ENCODE measurements at regions not wholly inside any gene's neighbourhood (a gene's known extent, or its start where the extent isn't known, plus 50 kb on each side); places are given as distances from the start of the nearest gene placed in this dataset.

DNA sequence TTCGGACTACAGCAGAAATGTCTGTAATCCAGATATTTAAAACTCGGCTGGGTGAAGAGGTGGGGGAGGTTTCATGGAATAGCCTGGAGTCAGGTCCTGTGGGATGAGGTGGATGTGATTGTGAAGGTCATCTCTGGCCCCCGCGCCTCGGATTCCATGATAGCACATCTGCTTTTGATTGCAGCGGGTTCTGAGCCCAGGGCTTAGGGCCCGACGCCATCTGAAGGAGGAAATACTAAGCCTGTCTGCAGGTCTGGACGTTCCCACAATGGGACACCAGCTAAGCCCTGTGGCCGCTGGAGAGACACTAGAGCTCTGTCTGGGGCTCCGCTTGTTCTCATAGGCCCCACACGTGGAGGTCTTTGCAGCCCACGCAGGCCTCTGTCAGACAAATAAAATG, 328.7 kb downstream of the CXCL12 start:
- Histone ChIP-seq H3K36me3 (ENCODE audit: control insufficient read depth in 2 of 2, extremely low read depth in 1 of 2, insufficient read depth in 1 of 2, low read length in 1 of 2) (no peaks in the 10 kb centered on the region), H3K4me3 (ENCODE audit: control insufficient read depth in 1 of 2, extremely low read depth in 1 of 2, low read length in 1 of 2) (no peak overlapping the region), H3K27ac (ENCODE audit: low read length) (no peak overlapping the region), H3K9me3 (no peaks in the 10 kb centered on the region), H3K27me3 (replicated peaks in 1 of 2; ENCODE audit: control insufficient read depth in 2 of 2, extremely low read depth in 1 of 2, insufficient read depth in 2 of 2, low read length in 1 of 2) (peaks cover 0 to 31% of the 10 kb centered on the region in 2 experiments), H3K4me1 (ENCODE audit: control insufficient read depth in 1 of 2, extremely low read depth in 1 of 2, insufficient read depth in 2 of 2, low read length in 2 of 2) (no peaks in the 10 kb centered on the region)
- CTCF ChIA-PET: no interaction called here
- peaks cover 15 to 17% of the 10 kb centered on the region in 2 donors for H3K27me3 Mint-ChIP-seq
- H3K9me3 Mint-ChIP-seq: no peaks in the 10 kb centered on the region
- 81% methylated on average over 12 of the region's 13 CpGs for WGBS (ENCODE audit: insufficient coverage)
- H3K27ac Mint-ChIP-seq: no peak overlapping the region
- H3K4me1 Mint-ChIP-seq: no peaks in the 10 kb centered on the region
- POLR2A ChIA-PET: no interaction called here
- no peak for ATAC-seq (replicated peaks in 1 of 4)
- no peak for DNase-seq
- H3K36me3 Mint-ChIP-seq: no peaks in the 10 kb centered on the region
- no peak overlapping the region for H3K4me3 Mint-ChIP-seq

DNA sequence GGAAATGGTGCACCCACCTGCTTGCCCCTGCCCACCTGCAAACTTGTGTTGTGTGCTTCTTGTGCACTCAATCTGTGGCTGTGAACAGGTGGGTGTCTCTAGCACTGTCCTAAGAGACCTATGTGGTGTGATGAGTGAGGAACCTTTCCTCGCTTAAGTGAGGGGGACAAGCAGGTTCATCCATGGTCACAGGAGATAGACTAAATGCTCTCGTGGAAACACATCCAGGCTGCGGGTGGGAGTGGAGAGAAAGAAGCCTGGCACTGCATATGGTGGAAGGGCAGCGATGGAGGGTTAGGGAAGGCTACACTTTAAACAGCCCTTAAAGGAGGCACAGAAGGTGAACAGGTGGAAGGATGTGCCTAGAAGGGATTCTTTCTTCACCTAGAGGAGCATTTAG, 330.9 kb downstream of the CXCL12 start:
- Mint-ChIP-seq H3K36me3 (no peaks in the 10 kb centered on the region), H3K27ac (no peak overlapping the region), H3K27me3 (peaks cover 16 to 24% of the 10 kb centered on the region in 2 donors), H3K9me3 (no peaks in the 10 kb centered on the region), H3K4me1 (no peaks in the 10 kb centered on the region), H3K4me3 (no peak overlapping the region)
- POLR2A ChIA-PET: no interaction called here
- Histone ChIP-seq H3K36me3 (ENCODE audit: control insufficient read depth in 2 of 2, extremely low read depth in 1 of 2, insufficient read depth in 1 of 2, low read length in 1 of 2) (no peaks in the 10 kb centered on the region), H3K9me3 (no peaks in the 10 kb centered on the region), H3K4me3 (ENCODE audit: control insufficient read depth in 1 of 2, extremely low read depth in 1 of 2, low read length in 1 of 2) (no peak overlapping the region), H3K27ac (ENCODE audit: low read length) (no peak overlapping the region), H3K27me3 (replicated peaks in 1 of 2; ENCODE audit: control insufficient read depth in 2 of 2, extremely low read depth in 1 of 2, insufficient read depth in 2 of 2, low read length in 1 of 2) (peaks cover 0 to 29% of the 10 kb centered on the region in 2 experiments), H3K4me1 (ENCODE audit: control insufficient read depth in 1 of 2, extremely low read depth in 1 of 2, insufficient read depth in 2 of 2, low read length in 2 of 2) (no peaks in the 10 kb centered on the region)
- no peak for ATAC-seq (replicated peaks in 1 of 4)
- DNase-seq: no peak
- 94% methylated on average over 3 of the region's 4 CpGs for WGBS (ENCODE audit: insufficient coverage)
- CTCF ChIA-PET: no interaction called here

DNA sequence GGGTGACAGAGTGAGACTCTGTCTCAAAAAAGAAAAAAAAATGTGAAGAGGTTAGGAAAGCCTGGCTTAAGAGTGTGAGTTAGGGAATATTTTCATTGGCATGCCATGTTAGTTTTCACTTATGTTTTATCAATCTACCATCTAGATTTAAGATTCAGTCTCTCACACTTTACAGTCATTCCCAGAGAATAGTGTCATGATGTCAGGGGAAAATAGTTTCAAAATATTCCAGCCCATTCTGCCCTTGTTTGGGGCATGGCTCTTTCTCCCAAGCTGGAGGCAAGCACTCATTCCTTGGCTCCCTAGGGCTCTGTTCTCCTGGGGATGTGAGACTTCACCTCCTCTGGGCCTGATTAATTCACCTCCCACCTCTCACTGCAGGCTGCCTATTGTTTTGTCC, 331.5 kb downstream of the CXCL12 start:
- peaks cover 14 to 20% of the 10 kb centered on the region in 2 donors for H3K27me3 Mint-ChIP-seq
- no peak overlapping the region for H3K4me3 Mint-ChIP-seq
- H3K4me1 Mint-ChIP-seq: no peaks in the 10 kb centered on the region
- H3K9me3 ChIP-seq: no peaks in the 10 kb centered on the region
- H3K27me3 ChIP-seq (replicated peaks in 1 of 2; ENCODE audit: control insufficient read depth in 2 of 2, extremely low read depth in 1 of 2, insufficient read depth in 2 of 2, low read length in 1 of 2): peaks cover 0 to 26% of the 10 kb centered on the region in 2 experiments
- no peak overlapping the region for H3K4me3 ChIP-seq (ENCODE audit: control insufficient read depth in 1 of 2, extremely low read depth in 1 of 2, low read length in 1 of 2)
- no peaks in the 10 kb centered on the region for H3K36me3 Mint-ChIP-seq
- no peaks in the 10 kb centered on the region for H3K4me1 ChIP-seq (ENCODE audit: control insufficient read depth in 1 of 2, extremely low read depth in 1 of 2, insufficient read depth in 2 of 2, low read length in 2 of 2)
- no peak for DNase-seq
- H3K36me3 ChIP-seq (ENCODE audit: control insufficient read depth in 2 of 2, extremely low read depth in 1 of 2, insufficient read depth in 1 of 2, low read length in 1 of 2): no peaks in the 10 kb centered on the region
- H3K27ac ChIP-seq (ENCODE audit: low read length): no peak overlapping the region
- H3K9me3 Mint-ChIP-seq: no peaks in the 10 kb centered on the region
- POLR2A ChIA-PET: no interaction called here
- CTCF ChIA-PET: no interaction called here
- no peak for ATAC-seq (replicated peaks in 1 of 4)
- no peak overlapping the region for H3K27ac Mint-ChIP-seq

DNA sequence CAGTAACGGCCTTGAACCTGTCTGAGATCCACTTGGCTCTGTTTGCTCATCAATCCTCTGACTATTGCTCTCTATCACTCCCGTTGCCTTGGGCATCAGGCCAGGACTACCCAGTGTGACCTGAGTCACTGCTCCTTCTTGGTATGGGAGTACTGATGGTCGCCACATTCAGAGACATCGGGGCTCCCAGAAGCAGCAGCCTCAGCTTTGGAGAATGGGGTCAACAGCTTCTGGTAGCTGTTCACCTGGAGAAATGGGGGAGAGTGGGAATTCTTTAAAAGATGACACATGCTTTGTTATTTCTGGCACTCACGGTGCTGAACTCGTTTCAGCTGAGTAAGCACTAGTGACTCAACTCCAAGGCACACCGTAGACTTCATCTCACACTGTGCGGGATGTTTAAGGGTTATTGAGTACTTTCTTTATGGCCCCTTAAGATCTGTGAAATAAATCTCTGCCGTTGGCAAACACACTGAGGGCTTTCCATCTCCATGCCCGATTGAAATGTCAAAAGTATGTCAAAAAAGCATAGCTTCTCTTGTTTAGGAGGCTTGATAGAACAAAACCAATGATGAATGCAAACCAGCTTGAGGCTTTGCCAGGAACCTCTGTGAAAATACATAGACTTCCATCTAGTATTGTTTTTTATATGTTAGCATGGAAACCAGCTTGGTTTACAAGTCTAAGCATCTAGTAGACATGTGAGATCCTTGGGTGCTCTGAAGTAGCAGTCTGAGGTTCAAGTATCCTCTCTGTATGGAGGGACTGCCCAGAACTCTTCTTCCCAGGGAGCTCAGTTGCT, 333.1 kb downstream of the CXCL12 start:
- no peaks in the 10 kb centered on the region for H3K9me3 Mint-ChIP-seq
- WGBS (ENCODE audit: insufficient coverage): 66% methylated on average over 6 of the region's 10 CpGs
- H3K4me3 ChIP-seq (ENCODE audit: control insufficient read depth in 1 of 2, extremely low read depth in 1 of 2, low read length in 1 of 2): no peak overlapping the region
- H3K4me1 ChIP-seq (ENCODE audit: control insufficient read depth in 1 of 2, extremely low read depth in 1 of 2, insufficient read depth in 2 of 2, low read length in 2 of 2): no peaks in the 10 kb centered on the region
- no peaks in the 10 kb centered on the region for H3K36me3 Mint-ChIP-seq
- peaks cover 18 to 26% of the 10 kb centered on the region in 2 donors for H3K27me3 Mint-ChIP-seq
- no peak overlapping the region for H3K27ac Mint-ChIP-seq
- H3K4me3 Mint-ChIP-seq: no peak overlapping the region
- no peak for ATAC-seq (replicated peaks in 1 of 4)
- peaks cover 0 to 2% (median 2%) of the 10 kb centered on the region in 3 donors for H3K4me1 Mint-ChIP-seq
- ChIA-PET CTCF (no interaction called here), POLR2A (no interaction called here)
- no peaks in the 10 kb centered on the region for H3K36me3 ChIP-seq (ENCODE audit: control insufficient read depth in 2 of 2, extremely low read depth in 1 of 2, insufficient read depth in 1 of 2, low read length in 1 of 2)
- no peak for DNase-seq
- H3K9me3 ChIP-seq: no peaks in the 10 kb centered on the region
- H3K27ac ChIP-seq (ENCODE audit: low read length): no peak overlapping the region
- peaks cover 0 to 26% of the 10 kb centered on the region in 2 experiments for H3K27me3 ChIP-seq (replicated peaks in 1 of 2; ENCODE audit: control insufficient read depth in 2 of 2, extremely low read depth in 1 of 2, insufficient read depth in 2 of 2, low read length in 1 of 2)

DNA sequence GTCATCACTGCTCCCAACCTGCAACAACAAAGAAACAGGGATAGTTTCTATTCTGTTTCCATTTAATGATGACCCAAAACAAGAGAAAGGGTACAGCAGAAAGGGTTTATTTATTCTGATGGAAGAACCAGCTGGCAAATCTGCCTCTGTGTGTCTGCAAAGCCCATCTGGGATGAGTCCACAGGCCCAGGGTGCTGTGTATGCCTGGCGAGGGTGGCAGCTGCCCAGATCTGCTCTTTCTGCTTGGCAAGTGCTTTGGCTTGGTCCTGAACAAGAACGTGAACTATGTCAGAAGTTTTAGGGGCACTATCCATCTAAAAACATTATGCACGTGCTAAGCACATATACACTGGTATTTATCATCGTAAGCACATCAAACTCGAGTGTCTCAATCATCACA, 333.8 kb downstream of the CXCL12 start:
- H3K4me1 Mint-ChIP-seq: peaks cover 0 to 2% (median 2%) of the 10 kb centered on the region in 3 donors
- Histone ChIP-seq H3K27ac (ENCODE audit: low read length) (no peak overlapping the region), H3K9me3 (no peaks in the 10 kb centered on the region), H3K4me3 (ENCODE audit: control insufficient read depth in 1 of 2, extremely low read depth in 1 of 2, low read length in 1 of 2) (no peak overlapping the region), H3K36me3 (ENCODE audit: control insufficient read depth in 2 of 2, extremely low read depth in 1 of 2, insufficient read depth in 1 of 2, low read length in 1 of 2) (no peaks in the 10 kb centered on the region), H3K4me1 (ENCODE audit: control insufficient read depth in 1 of 2, extremely low read depth in 1 of 2, insufficient read depth in 2 of 2, low read length in 2 of 2) (no peaks in the 10 kb centered on the region), H3K27me3 (replicated peaks in 1 of 2; ENCODE audit: control insufficient read depth in 2 of 2, extremely low read depth in 1 of 2, insufficient read depth in 2 of 2, low read length in 1 of 2) (peaks cover 0 to 21% of the 10 kb centered on the region in 2 experiments)
- H3K27me3 Mint-ChIP-seq: peaks cover 18 to 26% of the 10 kb centered on the region in 2 donors
- H3K9me3 Mint-ChIP-seq: no peaks in the 10 kb centered on the region
- ATAC-seq (replicated peaks in 1 of 4) (no peak), DNase-seq (no peak)
- ChIA-PET CTCF (no interaction called here), POLR2A (no interaction called here)
- no peaks in the 10 kb centered on the region for H3K36me3 Mint-ChIP-seq
- no peak overlapping the region for H3K27ac Mint-ChIP-seq
- WGBS (ENCODE audit: insufficient coverage): 13% methylated on average over 1 of the region's 5 CpGs
- H3K4me3 Mint-ChIP-seq: no peak overlapping the region

DNA sequence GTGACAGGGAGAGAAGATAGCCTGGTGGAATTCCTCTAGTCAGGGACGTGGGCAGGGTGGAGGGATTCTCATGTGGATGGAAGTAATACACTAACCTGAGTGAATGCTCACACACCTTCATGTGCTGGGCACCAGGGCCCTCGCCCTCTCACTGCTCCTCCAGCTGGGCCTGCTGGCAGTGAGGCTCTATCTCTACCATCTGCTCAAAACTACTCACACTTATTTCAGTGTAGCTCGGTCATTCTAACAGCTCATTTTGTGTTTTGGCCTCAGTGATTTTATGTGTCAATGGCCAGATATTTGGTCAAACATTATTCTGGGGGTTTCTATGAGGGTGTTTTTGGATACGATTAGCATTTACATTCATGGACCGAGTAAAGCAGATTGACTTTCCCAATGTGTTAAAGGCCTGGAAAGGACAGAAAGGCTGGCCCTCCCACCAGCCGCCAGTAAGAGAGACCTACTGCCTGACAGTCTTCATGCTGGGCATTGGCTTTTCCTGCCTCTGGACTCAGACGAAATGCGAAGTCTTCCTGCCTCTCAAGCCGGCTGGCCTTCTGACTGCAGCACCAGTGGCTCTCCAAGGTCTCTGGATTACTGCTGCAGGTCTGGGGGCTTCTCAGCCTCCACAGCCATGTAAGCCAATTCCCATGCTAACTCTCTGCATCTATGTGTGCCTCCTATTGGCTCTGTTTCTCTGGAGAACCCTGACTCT, 335.4 kb downstream of the CXCL12 start:
- H3K4me1 Mint-ChIP-seq: peaks cover 0 to 2% (median 2%) of the 10 kb centered on the region in 3 donors
- H3K9me3 Mint-ChIP-seq: no peaks in the 10 kb centered on the region
- peaks cover 18 to 26% of the 10 kb centered on the region in 2 donors for H3K27me3 Mint-ChIP-seq
- H3K36me3 ChIP-seq (ENCODE audit: control insufficient read depth in 2 of 2, extremely low read depth in 1 of 2, insufficient read depth in 1 of 2, low read length in 1 of 2): no peaks in the 10 kb centered on the region
- H3K27me3 ChIP-seq (replicated peaks in 1 of 2; ENCODE audit: control insufficient read depth in 2 of 2, extremely low read depth in 1 of 2, insufficient read depth in 2 of 2, low read length in 1 of 2): peaks cover 0 to 17% of the 10 kb centered on the region in 2 experiments
- H3K4me1 ChIP-seq (ENCODE audit: control insufficient read depth in 1 of 2, extremely low read depth in 1 of 2, insufficient read depth in 2 of 2, low read length in 2 of 2): no peaks in the 10 kb centered on the region
- H3K4me3 Mint-ChIP-seq: no peak overlapping the region
- no peak overlapping the region for H3K27ac ChIP-seq (ENCODE audit: low read length)
- no peak overlapping the region for H3K4me3 ChIP-seq (ENCODE audit: control insufficient read depth in 1 of 2, extremely low read depth in 1 of 2, low read length in 1 of 2)
- no peak overlapping the region for H3K27ac Mint-ChIP-seq
- DNase-seq (no peak), ATAC-seq (replicated peaks in 1 of 4) (no peak)
- no peaks in the 10 kb centered on the region for H3K9me3 ChIP-seq
- POLR2A ChIA-PET: no interaction called here
- 89% methylated on average over 6 of the region's 9 CpGs for WGBS (ENCODE audit: insufficient coverage)
- no peaks in the 10 kb centered on the region for H3K36me3 Mint-ChIP-seq
- CTCF ChIA-PET: no interaction called here
